HG02763 (cell line): ENCODE measurements at regions not wholly inside any gene's neighbourhood (a gene's known extent, or its start where the extent isn't known, plus 50 kb on each side); places are given as distances from the start of the nearest gene placed in this dataset.

Source experiments
- ATAC-seq: cut with Tn5 transposase; IDR thresholded peaks from one replicate; pipeline ENCODE4 v1.9.1; 2021; ENCODE audit warnings: mild to moderate bottlenecking, moderate library complexity; ENCODE audit not compliant: unreplicated experiment

DNA sequence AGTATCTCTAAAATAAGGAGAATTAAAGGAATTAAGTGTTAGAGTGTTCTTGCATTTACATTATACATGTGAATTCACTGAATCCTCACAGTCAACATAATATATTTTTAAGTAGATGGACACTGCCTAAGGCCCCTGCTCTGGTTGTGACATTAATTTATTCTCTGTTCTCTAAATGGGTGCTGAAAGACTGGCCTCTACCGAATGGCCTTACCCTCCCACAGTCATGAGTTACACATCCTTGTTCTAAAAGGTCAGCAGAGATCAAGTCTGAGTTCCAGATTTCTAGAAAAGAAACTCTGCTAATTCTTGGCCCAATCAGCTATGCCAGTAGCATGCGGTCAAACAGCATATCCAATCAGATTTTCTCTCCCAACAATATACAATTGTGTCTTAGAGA is 193.2 kb downstream of the TM2D1 start:
- no peak for ATAC-seq

- no peak for ATAC-seq
Measured at GRCh38 chr1:61523893-61524605, 200.9 kb downstream of the TM2D1 start.

GRCh38 chr1:61523229-61523628 is 201.7 kb downstream of the TM2D1 start:
- no peak for ATAC-seq

DNA sequence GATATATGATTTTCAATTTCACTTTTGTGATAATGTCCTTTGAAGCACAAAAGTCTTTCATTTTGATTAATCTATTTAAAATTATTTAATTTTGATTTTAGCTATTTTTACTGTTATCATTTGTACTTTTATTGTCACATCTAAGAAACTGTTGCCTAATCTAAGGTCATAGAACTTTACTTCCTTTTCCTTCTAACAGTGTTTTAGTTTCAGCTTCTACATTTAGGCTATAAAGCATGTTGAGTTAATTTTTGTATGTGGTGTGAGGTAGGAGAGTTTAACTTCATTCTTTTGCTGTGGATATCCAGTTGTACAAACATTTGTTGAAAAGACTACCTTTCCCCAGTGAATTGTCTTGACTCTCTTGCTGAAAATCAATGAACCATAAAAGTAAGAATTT is 204.5 kb downstream of the TM2D1 start:
- no peak for ATAC-seq

DNA sequence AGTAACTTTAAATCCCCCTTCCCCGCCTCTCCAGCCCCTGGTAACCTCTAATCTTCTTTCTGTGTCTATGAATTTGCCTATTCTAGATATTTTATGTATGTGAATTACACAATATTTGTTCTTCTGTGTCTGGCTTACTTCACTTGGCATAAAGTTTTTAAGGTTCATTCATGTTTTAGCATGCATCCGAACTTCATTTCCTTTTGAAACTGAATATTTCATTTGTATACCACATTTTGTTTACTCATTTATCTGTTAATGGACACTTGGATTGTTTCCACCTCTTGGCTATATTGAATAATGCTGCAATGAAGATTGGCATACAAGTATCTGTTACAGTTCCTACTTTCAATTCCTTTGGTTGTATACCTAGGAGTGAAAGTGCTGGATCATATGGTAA is 205.3 kb downstream of the TM2D1 start:
- ATAC-seq, result no peak

GRCh38 chr1:61518670-61519400 is 206.1 kb downstream of the TM2D1 start:
- ATAC-seq, result no peak

DNA sequence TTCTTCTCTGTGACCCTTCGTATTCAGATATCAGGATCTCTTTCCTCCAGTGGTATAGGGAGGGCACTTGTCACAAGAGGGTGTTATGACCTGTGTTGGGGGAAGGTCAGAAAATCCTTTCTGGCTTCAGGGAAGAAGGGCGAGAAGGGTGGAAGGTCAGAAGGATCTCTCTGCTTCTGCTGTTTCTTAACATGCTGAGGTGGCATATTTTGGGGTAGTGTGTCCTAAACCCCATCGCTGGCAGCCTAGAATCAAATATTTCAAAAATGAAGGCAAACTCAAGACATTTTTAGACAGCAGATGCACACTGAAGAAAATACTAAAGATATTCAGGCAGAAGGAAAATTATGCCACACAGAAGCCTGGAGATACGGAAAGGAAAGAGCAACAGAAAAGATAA is 207.6 kb downstream of the TM2D1 start:
- no peak for ATAC-seq

- ATAC-seq, result no peak
Measured at GRCh38 chr1:61515096-61515495, 209.8 kb downstream of the TM2D1 start.
